NCI-H2196 (cell line): ENCODE measurements at regions not wholly inside any gene's neighbourhood (a gene's known extent, or its start where the extent isn't known, plus 50 kb on each side); places are given as distances from the start of the nearest gene placed in this dataset.
A peak's percentile ranks its signal among the peaks of the same experiment; 100 is the strongest.
"Not testable (repeated sequence)": the region's sequence is repeated elsewhere in the genome, so short reads cannot be mapped to it uniquely, and the experiment has no call there.

Source experiments
- DNase-seq: peaks from one replicate; lab custom pipeline; 2025; ENCODE audit not compliant: unreplicated experiment; lab: John Stamatoyannopoulos, UW

DNA sequence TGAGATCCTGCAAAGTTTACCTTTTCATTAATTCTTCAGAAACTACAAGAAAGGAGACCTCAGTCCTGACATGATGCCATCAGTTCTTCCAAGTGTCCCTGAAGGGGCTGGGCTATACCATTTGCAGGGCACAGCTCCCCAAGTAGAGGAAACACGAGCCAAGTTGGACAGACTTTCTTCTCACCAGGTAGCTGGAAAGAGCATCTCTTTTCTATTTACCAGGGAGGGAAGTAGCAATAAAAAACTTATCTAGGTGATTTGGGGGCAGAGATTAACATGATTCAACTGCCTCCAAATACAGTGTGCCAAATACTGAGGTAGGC is 103.9 kb upstream of the KCND3 start:
- DNase-seq = no peak

DNA sequence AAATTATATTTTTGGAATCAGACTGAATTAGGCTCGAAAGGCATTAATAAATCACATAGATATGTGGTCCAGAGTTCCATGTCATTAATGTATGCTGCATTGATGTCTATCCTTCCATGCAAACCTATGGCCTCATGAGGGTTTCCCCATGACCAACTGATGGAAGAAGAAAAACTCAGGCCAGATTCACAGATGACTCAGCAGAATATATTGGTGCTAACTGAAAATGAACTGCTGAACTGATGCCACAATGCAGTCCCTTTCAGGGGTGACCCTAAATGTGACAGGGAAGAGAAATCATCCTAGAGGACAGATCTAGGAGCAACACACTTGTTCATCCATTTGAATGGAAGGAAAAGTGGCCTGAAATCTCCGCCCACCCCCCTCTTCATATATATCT is 110.5 kb upstream of the KCND3 start:
- no peak for DNase-seq

DNA sequence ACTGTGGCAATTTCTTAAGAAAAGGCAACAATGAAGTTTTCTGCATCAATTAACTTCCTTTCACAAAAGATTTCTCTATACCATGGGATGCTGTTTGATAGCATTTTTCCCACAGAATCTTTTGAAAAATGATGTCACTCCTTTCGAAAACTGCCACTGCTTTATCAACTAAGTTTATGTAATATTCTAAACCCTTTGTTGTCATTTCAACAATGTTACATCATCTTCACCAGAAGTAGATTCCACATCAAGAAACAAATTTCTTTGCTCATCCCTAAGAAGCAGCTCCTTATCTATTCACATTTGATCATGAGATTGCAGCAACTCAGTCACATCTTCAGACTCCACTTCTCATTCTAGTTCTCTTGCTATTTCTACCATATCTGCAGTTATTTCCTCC is 116.1 kb upstream of the KCND3 start:
- no peak for DNase-seq

DNA sequence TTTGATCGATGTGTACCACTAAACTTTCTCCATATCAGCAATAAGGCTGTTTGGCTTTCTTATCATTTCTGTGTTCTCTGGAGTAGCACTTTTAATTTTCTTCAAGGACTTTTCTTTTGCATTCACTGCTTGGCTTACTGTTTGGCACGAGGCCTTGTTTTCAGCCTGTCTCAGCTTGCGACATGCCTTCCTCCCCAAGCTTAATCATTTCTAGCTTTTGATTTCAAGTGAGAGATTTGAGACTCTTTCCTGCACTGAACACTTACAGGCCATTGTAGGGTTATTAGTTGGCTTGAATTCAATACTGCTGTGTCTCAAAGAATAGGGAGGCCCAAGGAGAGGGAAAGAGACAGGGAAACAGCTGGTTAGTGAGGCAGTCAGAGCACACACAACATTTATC is 120.6 kb upstream of the KCND3 start:
- no peak for DNase-seq

DNA sequence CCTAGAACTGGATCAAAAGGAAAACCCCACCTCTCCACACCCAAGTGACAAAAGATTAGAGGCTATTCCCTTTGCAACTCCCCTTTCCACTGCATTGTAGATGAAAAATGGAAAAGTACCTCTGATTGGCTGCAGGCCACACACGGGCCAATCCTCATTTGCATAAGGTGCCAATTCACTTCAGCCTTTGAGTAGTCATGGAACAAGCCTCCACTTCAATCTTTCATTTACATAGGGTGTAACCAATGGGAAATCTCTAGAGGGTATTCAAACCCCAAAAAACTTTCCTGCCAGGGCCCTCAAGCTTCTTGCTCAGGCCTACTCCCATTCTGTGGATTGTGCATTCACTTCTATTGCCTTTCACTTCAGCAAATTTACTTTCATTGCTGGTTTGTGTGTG is 122.3 kb upstream of the KCND3 start:
- DNase-seq = no peak

DNA sequence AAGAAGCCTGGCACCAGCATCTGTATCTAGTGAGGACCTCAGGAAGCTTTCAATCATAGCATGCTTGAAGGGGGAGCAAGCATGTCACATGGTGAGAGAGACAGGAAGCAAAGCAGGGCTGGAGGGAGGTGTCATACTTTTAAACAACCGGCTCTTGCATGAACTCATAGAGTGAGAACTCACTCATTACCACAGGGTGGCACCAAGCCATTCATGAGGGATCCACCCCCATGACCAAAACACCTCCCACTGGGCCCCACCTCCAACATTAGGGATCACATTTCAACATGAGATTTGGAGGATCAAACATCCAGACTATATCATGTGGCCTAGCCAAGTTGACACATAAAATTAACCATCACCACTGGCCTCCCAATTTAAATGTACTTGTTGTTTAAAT is 125.1 kb upstream of the KCND3 start:
- no peak for DNase-seq

DNA sequence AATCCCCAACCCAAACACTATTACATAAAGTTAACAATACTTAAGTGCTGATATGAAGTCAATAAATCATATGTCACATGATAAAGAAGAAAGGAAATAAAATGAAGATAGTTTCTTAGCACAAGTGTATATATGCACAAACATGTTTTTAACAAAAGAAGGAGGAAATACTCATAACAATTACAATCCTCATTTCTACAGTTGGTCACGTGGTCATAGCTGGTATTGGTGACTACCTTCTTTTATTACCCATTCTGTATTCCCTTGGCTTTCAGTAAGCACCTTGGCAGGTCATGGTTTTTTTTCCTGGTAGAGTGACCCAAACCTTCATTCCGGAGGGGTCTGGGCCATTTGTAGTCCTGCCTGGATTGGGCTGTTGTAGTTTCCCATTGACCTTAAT is 137.1 kb upstream of the KCND3 start:
- DNase-seq = no peak

DNA sequence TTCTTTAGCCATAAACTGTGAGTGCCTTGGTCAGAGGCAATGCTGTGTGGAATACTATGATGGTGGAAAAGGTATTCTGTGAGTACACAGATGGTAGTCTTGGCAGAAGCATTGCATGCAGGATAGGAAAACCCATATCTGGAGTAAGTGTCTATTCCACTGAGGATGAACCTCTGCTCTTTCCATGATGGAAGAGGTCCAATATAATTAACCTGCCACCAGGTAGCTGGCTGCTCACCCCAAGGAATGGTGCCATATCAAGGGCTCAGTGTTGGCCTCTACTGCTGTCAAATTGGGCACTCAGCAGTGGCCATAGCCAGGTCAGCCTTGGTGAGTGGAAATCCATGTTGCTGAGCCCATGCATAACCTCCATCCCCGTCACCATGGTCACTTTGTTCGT is 138.1 kb upstream of the KCND3 start:
- not testable (repeated sequence) for DNase-seq

DNA sequence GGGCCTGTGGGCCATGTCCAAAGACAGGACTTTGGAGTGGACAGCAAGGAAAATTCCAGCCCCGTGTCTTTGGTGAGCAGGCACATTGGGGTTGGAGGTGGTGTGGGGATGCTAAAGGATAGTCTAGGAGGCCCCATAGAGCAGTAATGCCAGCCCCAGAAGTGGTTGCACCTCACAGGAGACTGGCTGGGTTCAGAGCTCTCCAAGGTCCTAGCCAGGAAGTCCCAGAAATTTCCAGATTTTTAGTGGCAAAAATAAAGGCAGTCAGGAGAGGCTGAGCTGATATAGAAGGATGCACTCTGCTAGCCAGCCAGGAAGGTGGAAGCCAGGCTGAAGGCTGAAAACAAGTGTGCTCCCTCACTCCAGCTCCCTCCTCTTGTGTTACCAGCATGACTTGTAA is 144.0 kb upstream of the KCND3 start:
- no peak for DNase-seq

DNA sequence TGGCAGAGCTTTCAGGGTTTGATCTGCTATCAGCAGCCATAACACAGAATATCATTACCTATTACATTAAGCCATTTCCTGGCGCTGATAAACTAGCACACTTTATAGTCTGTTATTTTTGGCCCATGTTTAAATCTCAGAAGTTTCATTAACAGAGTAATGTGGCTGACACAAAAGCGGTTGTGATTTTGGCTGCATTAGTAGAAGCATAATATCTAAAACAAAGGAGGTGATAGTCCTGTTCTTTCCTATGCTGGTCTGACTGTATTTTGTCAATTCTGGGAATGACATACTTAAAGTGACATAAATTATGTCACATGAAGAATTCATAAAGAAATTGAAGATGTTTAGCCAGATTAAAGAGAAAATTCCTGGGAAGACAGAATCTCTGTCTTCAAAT is 151.3 kb upstream of the KCND3 start:
- no peak for DNase-seq

DNA sequence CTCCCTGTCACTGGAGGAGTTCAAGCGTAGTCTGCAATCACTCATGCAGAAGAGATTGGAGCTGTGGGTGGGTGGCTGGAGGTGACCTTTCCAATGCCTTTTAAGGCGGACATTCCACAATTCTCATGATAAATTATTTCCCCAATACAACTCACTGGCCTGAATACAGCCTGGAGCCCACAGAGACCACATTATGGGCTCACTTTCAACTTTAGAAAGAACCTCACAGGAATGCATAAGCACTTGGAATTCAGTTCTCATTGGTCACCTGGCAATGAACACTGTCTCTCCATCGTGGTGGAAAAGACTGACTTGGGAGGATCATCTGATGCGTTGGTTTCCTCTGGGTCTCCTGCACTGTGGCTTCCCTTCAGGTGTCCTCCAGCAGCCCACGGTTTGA is 151.8 kb upstream of the KCND3 start:
- no peak for DNase-seq

DNA sequence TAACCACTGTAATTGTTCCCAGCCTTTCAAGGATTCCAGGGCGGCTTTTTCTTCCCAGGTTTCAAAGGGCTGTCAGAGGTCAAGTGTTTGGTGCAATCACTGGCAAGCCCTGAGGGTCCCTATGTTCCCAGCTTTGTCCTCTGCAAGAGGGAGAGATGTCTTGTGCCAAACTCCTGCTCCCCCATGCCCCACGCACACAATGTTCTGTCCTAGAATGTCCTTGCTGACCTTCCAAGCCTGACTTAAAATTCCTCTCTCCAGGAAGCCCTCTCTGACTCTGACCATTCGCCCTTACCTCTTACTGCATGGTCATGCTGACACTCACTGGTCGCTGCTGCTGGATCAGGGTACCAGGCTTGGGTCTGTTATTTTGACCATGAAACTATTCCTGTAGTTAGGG is 152.5 kb upstream of the KCND3 start:
- DNase-seq = no peak

DNA sequence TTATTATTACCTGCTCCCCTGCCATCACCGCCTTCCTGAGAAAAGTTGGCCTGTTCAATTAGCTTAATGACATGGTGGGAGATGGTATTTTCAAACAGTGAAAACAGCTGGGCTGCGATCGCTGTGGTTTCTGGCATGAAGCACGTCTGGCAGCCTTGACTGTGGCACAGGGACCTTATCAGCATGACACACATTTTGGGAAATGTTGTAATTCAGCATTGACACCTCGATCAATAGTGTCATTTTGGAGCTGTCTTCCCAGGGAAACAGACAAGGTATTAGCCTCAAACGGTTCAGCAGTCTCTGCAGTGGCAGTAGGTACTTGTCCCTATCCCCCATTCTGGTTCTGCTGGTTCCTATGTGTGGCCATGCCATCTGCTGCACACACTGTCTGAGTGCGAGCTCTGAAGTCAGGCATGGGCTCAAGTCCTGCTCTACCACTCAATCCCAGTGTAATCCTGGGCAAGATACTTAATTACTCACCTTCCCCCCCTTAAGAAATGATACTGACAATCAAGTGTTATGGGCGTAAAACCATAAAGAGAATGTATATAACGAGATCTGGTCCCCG is 154.5 kb upstream of the KCND3 start:
- no peak for DNase-seq

DNA sequence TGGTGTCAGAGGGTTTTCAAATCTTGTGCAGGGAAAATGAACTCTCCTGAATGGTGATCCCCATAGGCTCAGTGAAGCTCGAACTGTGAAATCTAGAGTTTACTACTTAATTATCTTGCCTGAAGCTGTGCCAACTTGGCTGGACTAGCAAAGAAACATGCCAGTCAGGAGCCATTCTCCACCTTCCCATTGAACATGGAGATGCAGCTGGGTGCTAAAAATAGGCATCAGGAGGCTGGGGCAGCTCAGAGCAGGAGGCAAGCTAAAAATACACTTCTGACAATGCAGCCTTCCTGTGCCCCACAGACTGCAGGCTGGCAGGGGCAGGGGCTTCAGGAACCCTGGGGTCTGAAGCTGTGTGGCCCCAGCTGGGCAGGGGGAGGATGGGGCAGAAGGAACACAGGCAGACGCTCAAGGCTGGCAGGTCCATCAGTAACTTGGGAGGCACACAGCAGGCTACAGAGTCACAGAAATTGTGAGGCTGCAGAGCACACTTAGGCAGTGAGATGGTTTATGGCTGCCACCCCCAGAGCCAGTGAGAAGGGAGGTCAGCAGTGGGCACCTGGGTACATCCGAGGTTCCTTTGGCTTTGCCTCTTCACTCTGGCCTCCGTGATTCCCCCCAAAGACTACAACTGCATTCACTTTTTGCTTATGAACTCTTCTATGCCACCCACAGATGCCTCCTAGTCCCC is 155.4 kb upstream of the KCND3 start:
- DNase-seq = peak; percentile 8

DNA sequence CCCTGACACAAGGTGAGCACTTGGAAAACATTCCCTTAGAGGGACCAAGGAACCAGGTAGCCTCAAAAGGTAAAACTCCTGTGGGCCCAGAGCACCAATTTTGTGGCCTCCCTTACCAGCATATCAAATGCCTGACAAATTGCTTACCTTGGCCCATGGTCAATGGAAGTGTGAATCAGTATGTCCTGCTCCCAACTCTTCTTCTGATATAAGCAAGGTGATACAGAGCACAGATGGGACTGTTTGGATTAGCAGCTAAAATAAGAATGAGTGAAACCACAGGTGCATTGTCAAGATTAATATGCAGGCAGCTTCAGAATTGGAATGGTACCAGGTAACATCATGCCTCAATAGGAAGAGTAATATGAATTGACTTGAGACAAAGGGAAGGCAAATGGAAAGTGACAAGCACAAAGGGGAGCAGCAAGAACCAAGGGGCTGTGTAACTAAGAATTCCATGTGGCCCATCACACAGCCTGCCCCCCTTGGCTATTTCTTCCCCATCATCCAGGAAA is 156.8 kb upstream of the KCND3 start:
- DNase-seq = no peak

DNA sequence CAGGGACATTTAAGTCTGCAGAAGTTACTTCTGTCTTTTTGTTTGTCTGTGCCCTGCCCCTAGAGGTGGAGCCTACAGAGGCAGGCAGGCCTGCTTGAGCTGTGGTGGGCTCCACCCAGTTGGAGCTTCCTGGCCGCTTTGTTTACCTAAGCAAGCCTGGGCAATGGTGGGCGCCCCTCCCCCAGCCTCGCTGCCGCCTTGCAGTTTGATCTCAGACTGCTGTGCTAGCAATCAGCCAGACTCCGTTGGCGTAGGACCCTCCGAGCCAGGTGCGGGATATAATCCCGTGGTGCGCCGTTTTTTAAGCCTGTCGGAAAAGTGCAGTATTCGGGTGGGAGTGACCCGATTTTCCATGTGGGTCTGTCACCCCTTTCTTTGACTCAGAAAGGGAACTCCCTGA is 170.7 kb upstream of the KCND3 start:
- DNase-seq = not testable (repeated sequence)

DNA sequence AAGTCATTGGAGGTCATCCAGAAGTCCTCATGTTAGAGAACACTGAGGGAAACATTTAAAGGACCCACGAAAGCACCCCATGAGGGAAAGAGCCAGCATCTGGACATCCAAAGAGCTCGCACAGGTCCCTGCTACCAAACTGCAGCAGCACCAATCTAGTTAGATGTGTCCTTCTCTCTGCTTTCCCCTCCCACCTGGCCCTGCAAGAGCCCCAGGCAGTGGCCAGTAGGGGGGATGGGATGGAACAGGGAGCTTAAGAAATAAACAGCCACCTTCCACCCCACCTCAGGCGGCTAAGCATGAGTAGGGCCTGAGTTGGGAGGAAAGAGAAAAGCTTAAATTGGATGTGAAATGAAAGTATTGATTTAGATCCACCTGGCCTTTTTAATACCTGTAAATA is 175.9 kb upstream of the KCND3 start:
- DNase-seq = no peak

DNA sequence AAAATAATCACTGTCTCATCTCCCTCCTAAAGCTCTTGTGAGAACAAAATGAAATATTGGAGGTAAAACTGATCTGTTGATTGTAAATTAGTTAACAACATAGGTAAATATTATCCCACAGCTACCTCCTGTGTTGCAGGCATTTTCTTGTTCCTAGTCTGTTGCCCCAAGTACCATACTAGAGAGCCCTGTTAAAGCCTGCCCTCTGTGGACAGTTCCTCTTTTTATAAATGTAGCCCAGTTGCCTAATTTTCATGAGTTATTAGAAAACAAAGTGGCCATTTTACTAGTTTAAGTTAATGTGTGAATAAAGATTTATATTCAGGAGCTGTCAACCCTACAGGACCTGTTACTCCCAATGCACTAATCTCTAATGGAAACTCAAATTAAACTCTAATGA is 180.0 kb upstream of the KCND3 start:
- no peak for DNase-seq

DNA sequence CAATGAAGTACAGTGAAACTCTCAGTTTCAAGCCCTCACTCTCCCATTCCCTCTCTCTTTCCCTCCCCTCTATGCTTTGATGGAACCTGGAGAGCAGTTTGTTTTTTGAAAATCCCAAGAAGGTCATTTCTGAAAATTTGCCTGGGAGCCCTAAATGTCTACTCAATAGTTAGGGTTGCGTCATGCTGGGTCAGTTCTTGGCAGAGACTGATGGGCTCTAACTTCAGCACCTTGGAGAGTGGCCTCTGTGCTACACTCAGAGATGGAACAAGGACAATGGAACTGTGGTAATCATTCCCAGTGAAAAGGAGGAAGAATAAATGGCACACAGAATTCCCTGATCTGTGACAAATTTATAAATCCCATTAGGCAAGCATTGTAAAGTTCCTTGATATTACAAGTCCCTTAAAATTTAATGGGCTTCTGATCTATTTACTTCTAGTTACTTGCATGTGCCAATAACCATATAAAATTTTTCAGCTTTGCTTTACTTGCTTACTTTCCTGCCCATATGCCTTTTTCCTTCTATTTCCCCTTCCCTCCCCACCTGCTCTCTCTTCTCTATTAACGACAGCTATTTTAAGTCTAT is 182.9 kb upstream of the KCND3 start:
- no peak for DNase-seq

DNA sequence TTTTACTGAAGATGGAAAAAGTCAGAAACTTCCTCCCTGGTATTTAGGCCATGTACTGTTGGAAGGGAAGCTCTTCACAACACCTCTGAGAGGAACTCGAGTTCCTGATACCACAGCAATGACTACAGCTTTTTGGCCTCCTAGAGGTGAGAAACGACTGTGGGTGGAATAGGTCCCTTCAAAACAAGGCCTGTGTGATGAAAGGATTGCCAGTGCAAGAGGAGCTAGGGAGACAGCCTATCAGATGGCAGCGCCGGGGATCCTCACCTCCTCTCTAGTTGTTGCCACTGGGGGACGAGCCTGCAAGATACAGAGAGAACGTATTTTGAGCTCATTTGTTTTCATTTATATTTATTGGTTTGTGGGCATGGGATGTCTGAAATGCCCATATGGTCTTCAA is 187.8 kb upstream of the KCND3 start:
- no peak for DNase-seq

DNA sequence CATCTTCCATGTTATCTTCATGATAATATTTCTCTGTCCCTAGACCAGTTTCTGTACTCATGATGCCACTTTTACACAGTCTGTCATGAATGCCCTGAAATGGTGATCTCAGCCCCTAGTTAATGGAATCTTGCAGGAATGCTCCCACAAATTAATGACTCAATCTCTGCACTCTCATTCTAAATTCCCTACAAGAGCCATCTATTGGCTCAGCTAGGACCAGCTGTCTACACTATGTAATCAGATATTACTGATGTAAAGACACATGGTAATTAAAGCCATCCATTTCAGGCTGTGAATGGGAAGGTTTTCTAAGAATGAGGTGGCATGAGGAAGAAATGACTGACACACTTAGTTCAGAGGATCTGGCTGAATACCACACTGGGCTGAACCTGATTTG is 199.1 kb upstream of the KCND3 start:
- DNase-seq = no peak

DNA sequence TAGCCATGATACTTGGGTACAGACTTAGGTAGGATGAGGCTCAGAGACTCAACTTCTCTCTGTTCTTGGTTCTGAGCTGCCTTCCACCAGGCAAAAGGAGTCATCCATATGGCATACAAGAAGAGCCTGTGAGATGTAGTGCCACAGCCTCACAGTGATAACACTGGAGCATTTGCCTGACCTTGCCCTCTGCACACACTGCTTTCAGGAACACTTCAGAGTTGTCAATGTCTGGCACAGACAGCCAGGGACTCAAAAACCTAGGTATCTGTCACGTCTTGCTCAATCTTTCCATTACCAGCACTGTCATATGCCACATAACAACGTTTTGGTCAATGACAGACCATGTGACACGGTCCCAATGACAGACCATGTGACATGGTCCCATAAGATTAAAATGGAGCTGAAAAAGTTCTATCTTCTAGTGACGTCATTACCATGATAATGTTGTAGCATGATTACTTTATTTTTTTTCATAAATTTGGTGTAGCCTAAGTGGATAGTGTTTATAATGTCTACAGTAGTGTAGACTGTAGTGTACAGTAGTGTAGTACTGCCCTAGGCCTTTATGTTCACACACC is 199.9 kb upstream of the CTTNBP2NL start:
- DNase-seq = no peak

DNA sequence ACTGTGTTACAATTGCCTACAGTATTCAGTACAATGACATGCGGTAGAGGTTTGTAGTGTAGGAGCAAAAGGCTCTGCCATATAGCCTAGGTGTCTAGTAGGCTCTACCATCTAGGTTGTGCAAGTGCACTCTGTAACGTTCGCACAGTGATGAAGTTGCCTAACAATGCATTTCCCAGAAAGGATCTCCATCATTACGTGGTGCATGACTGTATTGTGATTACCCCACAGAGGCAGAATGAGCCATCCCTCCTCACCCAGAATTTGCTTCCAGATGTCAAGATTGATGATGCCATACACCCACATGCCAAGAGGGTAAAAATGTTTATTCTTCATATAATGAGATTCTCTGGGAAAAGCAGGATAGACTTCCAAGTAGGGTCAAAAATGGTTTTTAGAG is 199.3 kb upstream of the CTTNBP2NL start:
- no peak for DNase-seq
